Cortex of kidney (tissue), 1 donor: ENCODE measurements at regions not wholly inside any gene's neighbourhood (a gene's known extent, or its start where the extent isn't known, plus 50 kb on each side); places are given as distances from the start of the nearest gene placed in this dataset.

ENCODE experiments used
- DNase-seq: peaks from one replicate; lab custom pipeline; 2025; lab: John Stamatoyannopoulos, UW

- DNase-seq = no peak
Observed at GRCh38 chr3:174776636-174777035, 82.5 kb upstream of the NAALADL2 start.

GRCh38 chr3:174777813-174778212 lies 81.3 kb upstream of the NAALADL2 start:
- DNase-seq = no peak

GRCh38 chr3:174783502-174783901 lies 75.6 kb upstream of the NAALADL2 start:
- no peak for DNase-seq

GRCh38 chr3:174784206-174784934 lies 74.8 kb upstream of the NAALADL2 start:
- DNase-seq = no peak

GRCh38 chr3:174786825-174787224 lies 72.3 kb upstream of the NAALADL2 start:
- DNase-seq = no peak

- DNase-seq = no peak
Observed at GRCh38 chr3:174791161-174791560, 68.0 kb upstream of the NAALADL2 start.

GRCh38 chr3:174792864-174793263 lies 66.3 kb upstream of the NAALADL2 start:
- DNase-seq = no peak
